ENCODE measurements at regions not wholly inside any gene's neighbourhood (a gene's known extent, or its start where the extent isn't known, plus 50 kb on each side); places are given as distances from the start of the nearest gene placed in this dataset.

- no peak for TF ChIP-seq CTCF (IDR thresholded peaks at IDR 0.05)
Observed at GRCh38 chr6:56904068-56904467, 50.8 kb upstream of the BEND6 start.

- TF ChIP-seq CTCF (IDR thresholded peaks at IDR 0.05) = peak; percentile 81
Observed at GRCh38 chr6:56902641-56903464, 52.1 kb upstream of the BEND6 start.

- TF ChIP-seq CTCF (IDR thresholded peaks at IDR 0.05) = no peak
Observed at GRCh38 chr6:56900784-56901183, 54.1 kb upstream of the BEND6 start.

- no peak for TF ChIP-seq CTCF (IDR thresholded peaks at IDR 0.05)
Observed at GRCh38 chr6:56899753-56900152, 55.2 kb upstream of the BEND6 start.

- no peak for TF ChIP-seq CTCF (IDR thresholded peaks at IDR 0.05)
Observed at GRCh38 chr6:56899311-56899710, 55.6 kb upstream of the BEND6 start.

- TF ChIP-seq CTCF (IDR thresholded peaks at IDR 0.05) = no peak
Observed at GRCh38 chr6:56897789-56898529, 56.9 kb upstream of the BEND6 start.

- no peak for TF ChIP-seq CTCF (IDR thresholded peaks at IDR 0.05)
Observed at GRCh38 chr6:56891754-56892153, 63.2 kb upstream of the BEND6 start.
